HEK293 (cell line): ENCODE measurements at regions not wholly inside any gene's neighbourhood (a gene's known extent, or its start where the extent isn't known, plus 50 kb on each side); places are given as distances from the start of the nearest gene placed in this dataset.

ENCODE experiments used
- CTCF ChIP-seq: fragments of 450-650 bp; formaldehyde crosslinking; IDR thresholded peaks from 2 replicates; pipeline ENCODE4 v1.5.1; 2016; ENCODE audit warnings: missing biosample characterization, missing genetic modification characterization
- ZBTB44 ChIP-seq: fragments of 450-650 bp; IDR thresholded peaks from 2 replicates; pipeline ENCODE4 v1.5.1; 2018; ENCODE audit warnings: missing biosample characterization, mild to moderate bottlenecking, missing genetic modification characterization

- no peak for TF ChIP-seq CTCF
- no peak for TF ChIP-seq ZBTB44 (tag by site-specific recombination)
Measured at GRCh38 chr3:4908433-4909156, 70.6 kb upstream of the BHLHE40 start.
